ENCODE measurements at regions not wholly inside any gene's neighbourhood (a gene's known extent, or its start where the extent isn't known, plus 50 kb on each side); places are given as distances from the start of the nearest gene placed in this dataset.

GRCh38 chrX:80334583-80334982 lies 85.7 kb upstream of the TENT5D start:
- no peaks in the 10 kb centered on the region for H3K27me3 ChIP-seq (ENCODE audit: insufficient read depth, low read depth, low read length)
- H3K9ac ChIP-seq (ENCODE audit: low read length) = no peak overlapping the region
- no peaks in the 10 kb centered on the region for H3K79me2 ChIP-seq (replicated peaks; ENCODE audit: insufficient read depth, low read length)
- no peaks in the 10 kb centered on the region for H3F3A ChIP-seq (ENCODE audit: insufficient read depth, low read length, poor library complexity, severe bottlenecking)
- no peak overlapping the region for H3K4me2 ChIP-seq (ENCODE audit: low read length)
- H3K4me3 ChIP-seq (ENCODE audit: low read length) = peak overlapping the region; percentile 46
- H3K27ac ChIP-seq (ENCODE audit: low read length) = no peak overlapping the region
- no peak overlapping the region for H2AFZ ChIP-seq (ENCODE audit: low read depth, low read length)
- no peaks in the 10 kb centered on the region for H3K36me3 ChIP-seq (ENCODE audit: insufficient read depth, low read length)
- no peaks in the 10 kb centered on the region for H3K9me2 ChIP-seq (ENCODE audit: insufficient read depth, low read length)
- TF ChIP-seq MXI1 (conservative IDR thresholded peaks at IDR 0.05; ENCODE audit: poor library complexity, severe bottlenecking) (no peak), REST (IDR thresholded peaks at IDR 0.05; ENCODE audit: borderline replicate concordance) (no peak), EP300 (conservative IDR thresholded peaks at IDR 0.05; ENCODE audit: poor library complexity, severe bottlenecking) (no peak), POLR2AphosphoS5 (IDR thresholded peaks at IDR 0.05) (no peak), CTCF (IDR thresholded peaks at IDR 0.05; ENCODE audit: poor library complexity, severe bottlenecking) (no peak), EZH2 (IDR thresholded peaks at IDR 0.05; ENCODE audit: borderline replicate concordance, insufficient read depth, low read length, poor library complexity, severe bottlenecking) (no peak), RAD21 (conservative IDR thresholded peaks at IDR 0.05) (no peak), TAF1 (IDR thresholded peaks at IDR 0.05; ENCODE audit: low read depth) (no peak), SMC3 (conservative IDR thresholded peaks at IDR 0.05; ENCODE audit: poor library complexity) (no peak)
- H3K9me3 ChIP-seq (ENCODE audit: low read length) = no peaks in the 10 kb centered on the region
- H4K20me1 ChIP-seq (ENCODE audit: insufficient read depth) = no peaks in the 10 kb centered on the region

GRCh38 chrX:80335062-80335830 lies 85.0 kb upstream of the TENT5D start:
- Histone ChIP-seq H3F3A (ENCODE audit: insufficient read depth, low read length, poor library complexity, severe bottlenecking) (no peaks in the 10 kb centered on the region), H3K79me2 (replicated peaks; ENCODE audit: insufficient read depth, low read length) (no peaks in the 10 kb centered on the region), H4K20me1 (ENCODE audit: insufficient read depth) (no peaks in the 10 kb centered on the region), H3K9me3 (ENCODE audit: low read length) (no peaks in the 10 kb centered on the region), H3K4me3 (ENCODE audit: low read length) (peak overlapping the region; percentile 46), H3K9me2 (ENCODE audit: insufficient read depth, low read length) (no peaks in the 10 kb centered on the region), H2AFZ (ENCODE audit: low read depth, low read length) (no peak overlapping the region), H3K36me3 (ENCODE audit: insufficient read depth, low read length) (no peaks in the 10 kb centered on the region), H3K27ac (ENCODE audit: low read length) (no peak overlapping the region), H3K27me3 (ENCODE audit: insufficient read depth, low read depth, low read length) (no peaks in the 10 kb centered on the region), H3K4me2 (ENCODE audit: low read length) (no peak overlapping the region), H3K9ac (ENCODE audit: low read length) (no peak overlapping the region)
- no peak for TF ChIP-seq TAF1 (IDR thresholded peaks at IDR 0.05; ENCODE audit: low read depth)
- TF ChIP-seq RAD21 (conservative IDR thresholded peaks at IDR 0.05) = no peak
- TF ChIP-seq CTCF (IDR thresholded peaks at IDR 0.05; ENCODE audit: poor library complexity, severe bottlenecking) = no peak
- no peak for TF ChIP-seq EZH2 (IDR thresholded peaks at IDR 0.05; ENCODE audit: borderline replicate concordance, insufficient read depth, low read length, poor library complexity, severe bottlenecking)
- no peak for TF ChIP-seq POLR2AphosphoS5 (IDR thresholded peaks at IDR 0.05)
- TF ChIP-seq SMC3 (conservative IDR thresholded peaks at IDR 0.05; ENCODE audit: poor library complexity) = no peak
- no peak for TF ChIP-seq REST (IDR thresholded peaks at IDR 0.05; ENCODE audit: borderline replicate concordance)
- TF ChIP-seq MXI1 (conservative IDR thresholded peaks at IDR 0.05; ENCODE audit: poor library complexity, severe bottlenecking) = no peak
- TF ChIP-seq EP300 (conservative IDR thresholded peaks at IDR 0.05; ENCODE audit: poor library complexity, severe bottlenecking) = no peak
